Upper lobe of left lung (tissue), 4 donors: ENCODE measurements at regions not wholly inside any gene's neighbourhood (a gene's known extent, or its start where the extent isn't known, plus 50 kb on each side); places are given as distances from the start of the nearest gene placed in this dataset.

ENCODE experiments used
- POLR2A ChIP-seq, 4 donors: fragments of 450-650 bp; IDR thresholded peaks; one replicate each; pipeline ENCODE4 v1.5.1; 2016 to 2017; ENCODE audit warnings: antibody characterized with exemption in 4 of 4, mild to moderate bottlenecking in 2 of 4
- TF ChIP-seq, protein P1 (sequence below), 6 experiments: fragments of 450-650 bp in 4 of 6; fragments of 200-600 bp in 2 of 6; sonication (generic) in 2 of 6; IDR thresholded peaks; one replicate each; pipeline ENCODE4 v1.5.1; 2016 to 2019; ENCODE audit warnings: antibody characterized with exemption in 6 of 6

DNA sequence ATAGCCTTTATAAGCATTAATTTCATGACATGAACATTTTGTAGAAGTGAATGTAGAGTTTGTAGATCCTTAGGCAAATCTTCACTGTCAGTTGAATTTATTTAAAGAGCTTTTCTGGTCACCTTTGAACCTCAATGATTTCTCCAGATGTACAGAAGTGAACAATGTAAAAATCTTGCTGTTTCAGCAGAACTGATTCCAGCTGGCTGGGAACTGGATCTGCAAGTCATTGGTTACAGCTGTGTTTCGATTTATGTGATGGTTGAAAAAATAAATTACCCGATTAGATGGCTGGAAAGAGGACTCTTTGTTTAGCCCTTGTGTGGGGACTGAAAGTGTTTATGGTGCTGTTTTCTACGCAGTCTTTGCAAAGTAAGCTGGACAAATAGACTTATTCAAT, 849.8 kb downstream of the USP25 start:
- TF ChIP-seq, protein P1, sequence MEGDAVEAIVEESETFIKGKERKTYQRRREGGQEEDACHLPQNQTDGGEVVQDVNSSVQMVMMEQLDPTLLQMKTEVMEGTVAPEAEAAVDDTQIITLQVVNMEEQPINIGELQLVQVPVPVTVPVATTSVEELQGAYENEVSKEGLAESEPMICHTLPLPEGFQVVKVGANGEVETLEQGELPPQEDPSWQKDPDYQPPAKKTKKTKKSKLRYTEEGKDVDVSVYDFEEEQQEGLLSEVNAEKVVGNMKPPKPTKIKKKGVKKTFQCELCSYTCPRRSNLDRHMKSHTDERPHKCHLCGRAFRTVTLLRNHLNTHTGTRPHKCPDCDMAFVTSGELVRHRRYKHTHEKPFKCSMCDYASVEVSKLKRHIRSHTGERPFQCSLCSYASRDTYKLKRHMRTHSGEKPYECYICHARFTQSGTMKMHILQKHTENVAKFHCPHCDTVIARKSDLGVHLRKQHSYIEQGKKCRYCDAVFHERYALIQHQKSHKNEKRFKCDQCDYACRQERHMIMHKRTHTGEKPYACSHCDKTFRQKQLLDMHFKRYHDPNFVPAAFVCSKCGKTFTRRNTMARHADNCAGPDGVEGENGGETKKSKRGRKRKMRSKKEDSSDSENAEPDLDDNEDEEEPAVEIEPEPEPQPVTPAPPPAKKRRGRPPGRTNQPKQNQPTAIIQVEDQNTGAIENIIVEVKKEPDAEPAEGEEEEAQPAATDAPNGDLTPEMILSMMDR (IDR thresholded peaks at IDR 0.05), result no peak
- no peak for TF ChIP-seq POLR2A (IDR thresholded peaks at IDR 0.05)
